CD4-positive, alpha-beta T cell treated with Interleukin-17A for 1 hour (primary cell): ENCODE measurements at regions not wholly inside any gene's neighbourhood (a gene's known extent, or its start where the extent isn't known, plus 50 kb on each side); places are given as distances from the start of the nearest gene placed in this dataset.

Experiments used
- DNase-seq: peaks from one replicate; pipeline ENCODE4 v3.0.0-alpha.2; 2020

- DNase-seq = no peak
Measured at GRCh38 chr1:18535391-18536210, 54.9 kb downstream of the KLHDC7A start.

DNA sequence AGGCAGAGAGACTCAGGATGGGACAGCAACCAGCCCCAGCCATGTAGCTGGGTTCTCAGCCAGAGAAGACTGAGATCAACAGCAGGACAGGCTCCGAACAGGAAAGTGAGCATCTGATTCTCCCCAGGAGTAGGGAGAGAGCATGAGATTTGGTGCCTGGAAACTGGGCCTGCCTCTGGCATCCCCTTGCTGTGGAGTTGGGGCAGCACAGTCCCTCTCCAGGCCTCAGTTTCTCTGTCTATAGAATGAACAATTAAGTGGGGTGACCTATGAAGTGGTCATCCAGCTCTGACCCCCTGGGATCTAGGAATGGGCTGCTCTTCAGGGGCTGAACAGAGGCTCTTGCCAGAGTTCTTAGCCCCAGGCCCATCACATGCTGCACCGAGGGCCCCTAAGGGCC is 55.6 kb downstream of the KLHDC7A start:
- no peak for DNase-seq

GRCh38 chr1:18536915-18537314 is 56.2 kb downstream of the KLHDC7A start:
- no peak for DNase-seq

GRCh38 chr1:18537386-18538306 is 56.9 kb downstream of the KLHDC7A start:
- no peak for DNase-seq

- no peak for DNase-seq
Measured at GRCh38 chr1:18539171-18539570, 58.4 kb downstream of the KLHDC7A start.

GRCh38 chr1:18540136-18540765 is 59.5 kb downstream of the KLHDC7A start:
- no peak for DNase-seq

DNA sequence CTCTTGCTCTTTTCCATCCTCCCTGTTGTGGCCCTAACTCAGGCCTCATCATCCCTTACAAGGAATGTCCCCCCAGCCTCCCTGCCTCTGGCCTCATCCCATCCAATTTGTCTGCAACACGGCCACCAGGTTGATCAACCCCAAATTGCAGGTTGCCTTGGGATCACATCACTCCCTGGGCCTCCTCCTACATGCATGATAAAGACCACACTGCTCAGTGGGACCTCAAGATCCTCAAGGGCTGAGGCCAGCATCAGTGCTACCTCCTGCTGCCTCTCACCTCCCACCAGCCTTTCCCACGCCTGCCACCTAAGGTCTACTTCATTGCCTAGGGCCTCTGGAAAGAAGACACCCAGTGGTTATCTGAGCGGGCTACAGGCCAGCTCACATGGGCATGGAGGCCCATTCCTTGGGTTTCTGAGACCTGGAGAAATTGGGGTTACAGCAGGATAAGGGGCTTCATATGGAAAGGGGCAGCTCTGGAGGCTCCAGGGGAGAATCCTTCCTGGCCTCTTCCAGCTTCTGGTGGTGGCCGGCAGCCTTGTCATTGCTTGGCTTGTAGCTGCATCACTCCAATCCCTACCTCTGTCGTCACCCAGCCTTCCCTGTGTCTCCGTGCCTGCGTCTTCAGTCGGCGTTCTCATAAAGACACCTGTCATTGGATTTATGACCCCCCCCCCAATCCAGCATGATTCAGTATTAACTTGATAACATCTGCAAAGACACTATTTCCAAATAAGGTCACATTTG is 60.5 kb downstream of the KLHDC7A start:
- no peak for DNase-seq

- no peak for DNase-seq
Measured at GRCh38 chr1:18542351-18542750, 61.6 kb downstream of the KLHDC7A start.

DNA sequence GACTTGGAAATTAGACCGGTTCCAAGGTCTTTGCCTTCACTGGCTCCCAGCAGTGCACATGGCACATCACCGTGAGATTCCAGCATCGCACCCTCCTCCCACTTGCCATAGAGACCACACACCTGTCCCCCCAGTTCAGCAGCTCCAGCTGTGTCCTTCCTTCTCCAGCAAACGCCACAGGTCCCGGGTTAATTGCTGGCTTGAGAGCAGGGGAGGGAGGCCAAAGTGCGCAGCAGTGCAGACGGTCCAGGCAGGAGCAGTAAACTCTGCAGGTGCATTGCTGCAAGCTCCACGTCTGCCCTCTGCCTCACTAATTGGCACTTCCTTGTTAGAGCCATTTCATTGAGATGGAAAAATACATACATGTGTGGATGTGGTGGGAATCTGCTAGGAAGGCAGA is 65.3 kb downstream of the KLHDC7A start:
- DNase-seq = no peak

DNA sequence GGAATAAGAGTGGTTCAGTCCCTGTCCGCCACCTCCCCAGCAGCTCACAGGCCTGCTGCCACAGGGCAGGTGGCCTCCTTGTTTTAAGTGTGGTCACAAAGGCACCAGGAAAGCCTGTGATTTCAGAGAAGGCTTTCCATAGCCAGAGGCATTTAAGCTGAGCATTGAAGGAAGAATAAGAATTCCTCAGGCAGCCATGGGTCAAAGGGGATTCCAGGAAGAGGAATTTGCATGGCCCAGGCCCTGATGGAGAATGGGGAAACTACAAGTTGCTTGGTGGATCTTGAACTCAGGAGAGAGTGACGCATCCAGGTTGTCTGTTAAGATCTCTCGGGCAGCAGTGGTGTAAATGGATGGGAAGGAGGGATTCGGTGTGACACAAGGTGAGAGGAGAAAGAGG is 66.7 kb downstream of the KLHDC7A start:
- DNase-seq = no peak

GRCh38 chr1:18548643-18549042 is 67.9 kb downstream of the KLHDC7A start:
- no peak for DNase-seq

DNA sequence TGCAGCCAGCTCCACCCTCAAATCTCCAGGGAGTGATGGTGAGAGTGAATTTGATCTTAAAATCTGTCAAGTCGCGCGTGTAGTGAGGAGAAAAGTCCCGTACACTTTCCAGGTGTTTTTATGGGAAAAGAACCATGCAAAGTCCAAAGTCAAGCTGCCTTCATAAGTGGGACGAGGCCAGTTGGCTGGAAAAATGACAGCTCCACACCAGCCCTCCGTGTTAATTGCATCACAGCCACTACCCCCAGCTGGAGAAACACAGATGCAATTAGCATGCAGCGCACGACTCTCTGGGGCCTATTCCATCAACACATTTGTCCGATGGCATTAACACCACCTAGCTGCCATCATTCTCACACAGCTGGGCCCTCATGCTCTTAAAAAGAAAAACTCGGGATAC is 68.4 kb downstream of the KLHDC7A start:
- no peak for DNase-seq

DNA sequence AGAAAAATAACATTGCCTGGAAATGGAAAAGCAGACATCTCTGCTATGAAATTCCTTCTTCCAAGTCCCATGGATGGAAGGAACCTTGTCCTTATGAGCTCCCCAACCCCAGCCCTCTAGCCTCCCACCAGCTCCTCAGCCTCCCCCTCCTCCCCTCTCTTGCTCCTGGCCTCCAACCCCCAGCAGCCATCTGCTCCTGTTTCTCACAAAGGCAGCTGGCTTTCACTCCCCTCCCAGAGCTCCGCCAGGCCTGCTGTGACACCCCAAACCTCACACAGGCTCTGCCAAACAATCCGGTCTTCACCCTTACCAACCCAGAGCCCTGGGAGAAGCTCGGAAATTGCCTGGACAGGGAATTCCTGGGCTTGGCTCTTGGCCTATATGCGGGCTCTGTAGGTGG is 69.2 kb downstream of the KLHDC7A start:
- no peak for DNase-seq

DNA sequence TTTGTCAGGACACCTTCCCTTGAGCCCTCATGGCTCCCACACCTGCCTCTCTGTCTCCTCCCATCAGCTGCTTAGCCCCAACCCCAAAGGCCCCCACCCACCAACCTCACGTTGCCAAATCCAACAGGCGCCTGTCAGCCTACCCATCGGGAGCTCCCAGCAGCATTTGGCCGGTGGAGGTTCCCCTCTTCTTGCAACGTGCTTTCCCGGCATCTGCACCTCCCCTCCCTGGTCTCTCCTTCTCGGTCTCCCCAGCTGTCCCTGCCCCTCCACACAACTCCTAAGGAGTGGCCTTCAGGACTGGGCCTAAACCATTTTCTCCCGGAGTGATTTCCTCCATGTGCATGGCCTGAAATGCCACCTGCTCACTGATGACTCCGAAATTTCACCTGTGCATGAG is 71.9 kb downstream of the KLHDC7A start:
- no peak for DNase-seq

GRCh38 chr1:18553388-18553787 is 72.7 kb downstream of the KLHDC7A start:
- no peak for DNase-seq

DNA sequence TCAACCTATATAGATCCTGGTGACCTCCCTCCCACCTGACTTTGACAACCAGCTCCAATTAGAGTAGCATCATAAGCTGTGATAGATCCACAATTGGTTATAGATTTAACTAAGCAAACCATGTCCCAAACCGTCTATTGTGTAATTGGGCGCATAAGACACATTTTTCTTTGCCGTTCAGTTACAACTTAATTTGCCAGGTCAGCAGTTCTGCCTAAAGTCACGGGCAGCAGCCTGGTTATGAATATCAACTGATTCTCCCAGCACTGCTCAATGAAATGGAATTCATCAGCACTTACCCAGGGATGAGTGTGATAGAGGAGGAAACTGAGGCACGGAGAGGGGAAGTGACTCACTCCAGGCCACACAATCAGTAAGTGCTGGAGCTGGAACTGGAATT is 73.4 kb downstream of the KLHDC7A start:
- no peak for DNase-seq

DNA sequence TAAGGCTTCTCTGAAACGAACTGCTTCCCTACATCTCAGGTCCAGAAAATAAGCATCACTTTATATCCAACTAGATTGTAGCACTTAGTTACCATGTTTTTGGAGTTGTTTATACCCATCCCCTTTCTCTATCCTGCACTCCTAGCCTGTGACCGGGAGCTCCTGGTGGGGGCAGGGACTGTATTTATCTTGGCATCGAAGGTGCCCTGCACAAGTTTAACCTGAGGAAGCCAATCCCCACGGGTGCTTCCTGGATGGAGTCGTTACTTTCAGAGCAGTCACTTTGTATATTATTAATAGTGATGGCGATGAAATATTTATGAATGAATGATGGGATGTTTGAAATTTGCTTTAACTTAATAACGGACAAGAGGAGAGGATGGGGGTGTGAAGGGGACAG is 73.9 kb downstream of the KLHDC7A start:
- no peak for DNase-seq

DNA sequence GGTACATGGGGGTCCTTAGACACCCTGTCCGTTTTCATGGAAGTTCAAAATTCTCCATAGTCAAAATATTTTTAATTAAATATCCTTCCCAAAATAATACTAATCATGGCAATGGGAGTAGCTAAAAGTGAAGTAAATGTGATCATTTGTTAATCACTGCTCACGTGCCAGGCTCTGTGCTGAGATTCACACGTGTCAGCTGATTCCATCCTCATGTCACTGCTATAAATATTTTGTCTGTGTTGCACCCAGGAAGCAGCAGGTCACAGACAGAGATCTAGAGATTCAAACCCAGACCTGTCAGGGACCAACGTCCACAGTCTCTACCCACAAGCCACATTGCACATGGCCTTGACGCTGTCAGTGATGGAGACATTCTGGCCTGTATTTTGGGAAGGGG is 74.3 kb downstream of the KLHDC7A start:
- no peak for DNase-seq

GRCh38 chr1:18556364-18556763 is 74.3 kb upstream of the PAX7 start:
- no peak for DNase-seq

DNA sequence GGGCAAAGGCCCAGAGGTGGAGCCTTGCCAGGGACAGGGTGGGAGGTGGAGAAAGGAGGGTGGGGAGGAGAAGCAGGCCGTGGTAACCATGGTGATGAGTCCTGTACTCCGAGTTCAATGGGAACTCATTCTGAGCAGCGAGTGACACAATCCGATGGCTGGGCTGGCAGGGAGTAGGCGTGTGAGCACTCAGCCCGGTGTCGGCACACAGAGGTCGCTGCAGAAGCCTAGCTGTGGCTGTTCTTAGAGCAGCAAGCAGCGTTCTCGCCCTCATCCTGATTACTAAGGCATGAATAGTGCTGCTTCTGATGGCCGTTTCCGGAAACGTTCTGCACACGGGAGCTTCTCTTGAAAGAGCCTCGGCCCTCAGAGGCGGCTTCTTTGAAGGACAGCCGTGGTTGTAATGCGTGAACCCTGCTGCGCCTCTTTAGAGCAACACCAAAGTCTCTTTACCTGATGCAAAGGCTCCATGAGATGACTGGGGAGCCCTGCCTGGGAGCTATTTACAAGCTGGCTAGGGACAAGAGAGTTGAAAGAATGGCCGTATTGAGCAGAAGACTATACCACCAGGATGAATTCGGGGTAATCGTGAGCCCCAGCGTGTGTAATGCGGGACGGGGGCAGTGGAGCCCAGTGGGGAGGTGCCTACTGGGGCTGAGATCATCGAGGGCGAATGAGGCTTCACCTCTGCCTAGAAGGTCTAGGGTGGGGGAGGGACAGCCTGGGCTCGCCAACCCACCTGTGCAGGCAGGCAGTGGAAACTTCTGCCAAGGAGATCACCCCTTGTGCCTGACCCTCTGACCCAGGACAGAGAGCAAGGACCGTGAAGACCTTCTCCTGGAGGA is 72.8 kb upstream of the PAX7 start:
- DNase-seq = no peak

GRCh38 chr1:18560692-18561091 is 70.0 kb upstream of the PAX7 start:
- no peak for DNase-seq

DNA sequence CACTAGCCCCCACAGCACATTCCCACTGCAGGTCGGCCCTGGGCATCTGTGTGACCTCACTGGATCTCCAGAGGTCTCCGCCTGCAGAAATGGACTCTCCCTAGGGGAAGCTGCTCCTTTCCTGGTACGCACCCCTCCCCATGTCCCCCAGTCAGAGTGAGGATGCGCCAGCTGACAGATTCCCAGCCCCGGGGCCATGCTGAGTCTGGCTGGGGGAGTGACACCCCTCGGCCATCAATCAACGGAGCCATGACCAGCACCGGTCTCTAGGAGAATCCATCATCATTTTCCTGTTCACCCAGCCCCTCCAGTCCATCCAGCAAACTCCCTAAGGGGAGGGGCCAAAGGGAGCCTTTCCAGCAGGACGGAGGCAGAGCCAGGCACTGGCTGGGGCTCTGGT is 68.7 kb upstream of the PAX7 start:
- no peak for DNase-seq
